Activated CD4-positive, alpha-beta T cell treated with anti-CD3 and anti-CD28 coated beads for 36 hours (primary cell): ENCODE measurements at regions not wholly inside any gene's neighbourhood (a gene's known extent, or its start where the extent isn't known, plus 50 kb on each side); places are given as distances from the start of the nearest gene placed in this dataset.

Experiments used
- ATAC-seq: fragments of 200-7000 bp; cut with Tn5 transposase; one replicate; pipeline ENCODE4 v1.10.0; 2021; ENCODE audit warnings: mild to moderate bottlenecking, moderate library complexity
- CTCF ChIA-PET: fragments of 350-600 bp; sonication (Branson Sonifier 250); formaldehyde crosslinking; loops from one replicate; lab custom pipeline; 2021; ENCODE audit warnings: antibody characterized with exemption; lab: Charles Lee
- POLR2A ChIA-PET: fragments of 350-600 bp; sonication (Branson Sonifier 250); formaldehyde crosslinking; loops from one replicate; lab custom pipeline; 2021; ENCODE audit warnings: antibody characterized with exemption, inconsistent platforms; lab: Charles Lee
- DNase-seq: peaks from one replicate; pipeline ENCODE4 v3.0.0-alpha.2; 2020
- H3K27ac Mint-ChIP-seq: one replicate; pipeline ENCODE4 v1.8.0; 2021; ENCODE audit warnings: mixed read lengths
- H3K27me3 Mint-ChIP-seq: one replicate; pipeline ENCODE4 v1.8.0; 2021; ENCODE audit warnings: mixed read lengths
- H3K36me3 Mint-ChIP-seq: one replicate; pipeline ENCODE4 v1.8.0; 2021; ENCODE audit warnings: low read depth, mixed read lengths
- H3K4me1 Mint-ChIP-seq: one replicate; pipeline ENCODE4 v1.8.0; 2021; ENCODE audit warnings: mixed read lengths
- H3K4me3 Mint-ChIP-seq: one replicate; pipeline ENCODE4 v1.8.0; 2021; ENCODE audit warnings: mild to moderate bottlenecking, moderate library complexity, mixed read lengths
- H3K9me3 Mint-ChIP-seq: one replicate; pipeline ENCODE4 v1.8.0; 2021; ENCODE audit warnings: low read depth, mixed read lengths
- intact Hi-C, 2 experiments: fragments of 100-400 bp; cut with DNase I in 1 of 2; cut with micrococcal nuclease in 1 of 2; formaldehyde crosslinking; loops; one replicate each; pipeline versions ENCODE4 v1.14.2 to v1.15.1; 2022 to 2024; cut with DNase I, micrococcal nuclease

- Mint-ChIP-seq H3K4me3 (no peak overlapping the region), H3K27ac (no peak overlapping the region), H3K9me3 (no peaks in the 10 kb centered on the region), H3K27me3 (peaks cover 31% of the 10 kb centered on the region), H3K4me1 (no peaks in the 10 kb centered on the region), H3K36me3 (no peaks in the 10 kb centered on the region)
- DNase-seq (no peak), ATAC-seq (no peak)
- intact Hi-C loops, result no loop called here
- CTCF ChIA-PET, result interaction anchor here (0.6 to 0.7 kb wide), 2 partner anchors 33 to 107 kb away, joined by 3 to 4 read pairs; no protein-coding TSS in a partner anchor
- POLR2A ChIA-PET, result no interaction called here
Measured at GRCh38 chr1:30024411-30025195, 698.8 kb downstream of the MATN1 start.

- H3K4me3 Mint-ChIP-seq, result no peak overlapping the region
- DNase-seq (no peak), ATAC-seq (peak; percentile 26)
- no peak overlapping the region for H3K27ac Mint-ChIP-seq
- CTCF ChIA-PET, result interaction anchor here (0.6 kb wide), 1 partner anchor 31 kb away, joined by 3 read pairs; no protein-coding TSS in a partner anchor
- POLR2A ChIA-PET, result no interaction called here
- H3K27me3 Mint-ChIP-seq, result peaks cover 30% of the 10 kb centered on the region
- H3K9me3 Mint-ChIP-seq, result peaks cover 4% of the 10 kb centered on the region
- H3K4me1 Mint-ChIP-seq, result no peaks in the 10 kb centered on the region
- H3K36me3 Mint-ChIP-seq, result no peaks in the 10 kb centered on the region
- intact Hi-C loops, result no loop called here
Measured at GRCh38 chr1:30023339-30024022, 699.9 kb downstream of the MATN1 start.

- intact Hi-C loops, result no loop called here
- Mint-ChIP-seq H3K27ac (no peak overlapping the region), H3K4me1 (no peaks in the 10 kb centered on the region), H3K4me3 (no peak overlapping the region), H3K36me3 (no peaks in the 10 kb centered on the region), H3K27me3 (no peaks in the 10 kb centered on the region), H3K9me3 (peaks cover 12% of the 10 kb centered on the region)
- POLR2A ChIA-PET, result no interaction called here
- CTCF ChIA-PET, result no interaction called here
- DNase-seq (no peak), ATAC-seq (no peak)
Measured at GRCh38 chr1:30014031-30014430, 709.4 kb downstream of the MATN1 start.

- ChIA-PET CTCF (interaction anchor here (0.7 kb wide), 1 partner anchor 69 kb away, joined by 3 read pairs; no protein-coding TSS in a partner anchor), POLR2A (no interaction called here)
- Mint-ChIP-seq H3K27me3 (peaks cover 5% of the 10 kb centered on the region), H3K4me3 (no peak overlapping the region), H3K36me3 (no peaks in the 10 kb centered on the region), H3K4me1 (no peaks in the 10 kb centered on the region), H3K27ac (no peak overlapping the region), H3K9me3 (peaks cover 3% of the 10 kb centered on the region)
- no peak for DNase-seq
- ATAC-seq, result no peak
- intact Hi-C loops, result no loop called here
Measured at GRCh38 chr1:30012455-30013440, 710.6 kb downstream of the MATN1 start.

DNA sequence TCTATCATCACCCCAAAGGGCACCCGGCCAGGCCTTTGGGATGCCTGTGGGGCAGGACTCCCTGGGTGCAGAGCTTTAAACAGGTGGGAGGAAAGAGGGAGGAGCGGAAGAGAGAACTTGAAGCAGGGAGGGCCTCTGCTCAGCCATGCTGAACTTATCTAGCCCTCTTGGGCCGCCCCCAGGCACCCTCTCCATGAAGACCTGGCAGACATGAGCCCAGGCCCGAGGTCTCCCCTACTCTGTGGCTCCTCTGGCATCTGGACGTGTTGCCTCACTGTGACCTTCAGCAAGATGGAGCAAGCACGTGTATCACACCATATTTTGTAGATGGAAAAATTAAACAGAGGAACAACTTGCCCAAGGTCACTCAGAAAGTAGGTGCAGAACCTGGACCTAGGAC lies 711.4 kb downstream of the MATN1 start:
- ChIA-PET POLR2A (no interaction called here), CTCF (interaction anchor here (0.7 kb wide), 1 partner anchor 68 kb away, joined by 3 read pairs; no protein-coding TSS in a partner anchor)
- no peaks in the 10 kb centered on the region for H3K4me1 Mint-ChIP-seq
- no peaks in the 10 kb centered on the region for H3K36me3 Mint-ChIP-seq
- peaks cover 5% of the 10 kb centered on the region for H3K27me3 Mint-ChIP-seq
- H3K9me3 Mint-ChIP-seq, result no peaks in the 10 kb centered on the region
- DNase-seq (no peak), ATAC-seq (no peak)
- H3K27ac Mint-ChIP-seq, result no peak overlapping the region
- intact Hi-C loops, result no loop called here
- no peak overlapping the region for H3K4me3 Mint-ChIP-seq

- H3K27ac Mint-ChIP-seq, result no peak overlapping the region
- H3K4me1 Mint-ChIP-seq, result no peaks in the 10 kb centered on the region
- no peaks in the 10 kb centered on the region for H3K9me3 Mint-ChIP-seq
- ChIA-PET CTCF (no interaction called here), POLR2A (no interaction called here)
- ATAC-seq (no peak), DNase-seq (no peak)
- H3K27me3 Mint-ChIP-seq, result peaks cover 5% of the 10 kb centered on the region
- intact Hi-C loops, result no loop called here
- H3K4me3 Mint-ChIP-seq, result no peak overlapping the region
- H3K36me3 Mint-ChIP-seq, result no peaks in the 10 kb centered on the region
Measured at GRCh38 chr1:30010506-30011106, 712.8 kb downstream of the MATN1 start.

DNA sequence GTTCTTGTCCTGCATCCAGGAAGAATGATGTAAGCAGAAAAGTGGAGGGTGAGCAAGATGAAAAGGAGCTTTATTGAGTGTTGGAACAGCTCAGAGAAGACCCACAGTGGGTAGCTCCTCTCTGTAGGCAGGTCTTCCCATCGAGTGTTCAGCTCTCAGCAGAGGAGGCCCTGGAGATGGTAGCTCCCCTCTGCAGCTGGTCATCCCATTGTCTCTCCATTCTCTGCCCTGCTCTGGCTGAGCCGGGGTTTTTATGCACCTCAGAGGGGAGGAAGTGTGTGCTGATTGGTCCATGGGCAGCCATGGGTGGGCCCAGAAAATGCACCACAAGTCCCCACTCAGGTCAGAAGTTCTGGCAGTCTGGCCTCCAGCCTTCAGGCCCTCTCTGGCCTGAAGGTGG lies 713.7 kb downstream of the MATN1 start:
- Mint-ChIP-seq H3K4me3 (no peak overlapping the region), H3K27me3 (peaks cover 5% of the 10 kb centered on the region), H3K36me3 (no peaks in the 10 kb centered on the region), H3K27ac (no peak overlapping the region), H3K4me1 (no peaks in the 10 kb centered on the region), H3K9me3 (no peaks in the 10 kb centered on the region)
- DNase-seq (no peak), ATAC-seq (no peak)
- intact Hi-C loops, result no loop called here
- ChIA-PET CTCF (no interaction called here), POLR2A (no interaction called here)

- Mint-ChIP-seq H3K27me3 (peaks cover 5% of the 10 kb centered on the region), H3K36me3 (no peaks in the 10 kb centered on the region), H3K9me3 (no peaks in the 10 kb centered on the region), H3K27ac (no peak overlapping the region), H3K4me1 (no peaks in the 10 kb centered on the region), H3K4me3 (no peak overlapping the region)
- DNase-seq, result no peak
- intact Hi-C loops, result no loop called here
- ChIA-PET CTCF (no interaction called here), POLR2A (no interaction called here)
- no peak for ATAC-seq
Measured at GRCh38 chr1:30008998-30009657, 714.3 kb downstream of the MATN1 start.

- POLR2A ChIA-PET, result no interaction called here
- no peak for ATAC-seq
- H3K9me3 Mint-ChIP-seq, result no peaks in the 10 kb centered on the region
Measured at GRCh38 chr1:30008372-30008997, 714.9 kb downstream of the MATN1 start.

DNA sequence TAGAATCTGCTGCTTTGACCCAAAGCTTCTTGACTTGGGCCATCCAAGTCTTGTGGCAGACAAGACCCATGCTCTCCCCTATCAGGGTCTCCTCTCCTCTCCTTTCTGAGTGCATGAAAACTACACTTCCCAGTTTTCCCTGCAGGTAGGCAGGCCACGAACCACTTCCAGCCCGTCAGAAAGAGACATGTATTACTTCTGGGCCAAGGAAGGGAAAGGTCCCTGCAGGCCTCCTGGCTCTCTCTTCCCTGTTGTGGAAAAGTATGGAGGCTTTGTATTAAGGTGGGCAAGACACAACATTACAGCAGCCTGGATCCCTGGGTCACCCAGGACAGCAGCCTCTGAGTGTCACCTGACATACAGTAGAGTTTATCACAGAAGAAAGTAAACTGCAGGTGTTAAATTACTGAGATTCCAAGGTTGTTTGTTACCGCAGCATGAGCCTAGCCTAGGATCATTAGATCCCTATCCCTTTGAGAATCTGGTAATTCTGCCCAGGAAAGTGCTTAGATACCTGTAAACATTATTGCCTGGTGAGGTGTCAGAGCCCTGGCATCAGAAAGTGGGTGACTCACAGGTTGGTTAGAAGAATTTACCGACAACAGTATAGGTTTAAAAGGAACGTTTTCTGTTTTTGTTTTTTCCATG lies 717.3 kb downstream of the MATN1 start:
- ATAC-seq, result no peak
- H3K27ac Mint-ChIP-seq, result no peak overlapping the region
- no peak for DNase-seq
- ChIA-PET POLR2A (no interaction called here), CTCF (no interaction called here)
- H3K27me3 Mint-ChIP-seq, result peaks cover 5% of the 10 kb centered on the region
- intact Hi-C loops, result no loop called here
- no peak overlapping the region for H3K4me3 Mint-ChIP-seq
- H3K36me3 Mint-ChIP-seq, result no peaks in the 10 kb centered on the region
- no peaks in the 10 kb centered on the region for H3K9me3 Mint-ChIP-seq
- no peaks in the 10 kb centered on the region for H3K4me1 Mint-ChIP-seq

More at GRCh38 chr1:30008372-30008997, 714.9 kb downstream of the MATN1 start:
- H3K4me3 Mint-ChIP-seq, result no peak overlapping the region
- no peak for DNase-seq
- CTCF ChIA-PET, result no interaction called here
- H3K27ac Mint-ChIP-seq, result no peak overlapping the region
- H3K4me1 Mint-ChIP-seq, result no peaks in the 10 kb centered on the region
- intact Hi-C loops, result no loop called here
- H3K27me3 Mint-ChIP-seq, result peaks cover 5% of the 10 kb centered on the region
- no peaks in the 10 kb centered on the region for H3K36me3 Mint-ChIP-seq
